ENCODE measurements at regions not wholly inside any gene's neighbourhood (a gene's known extent, or its start where the extent isn't known, plus 50 kb on each side); places are given as distances from the start of the nearest gene placed in this dataset.
"Not testable (repeated sequence)": the region's sequence is repeated elsewhere in the genome, so short reads cannot be mapped to it uniquely, and the experiment has no call there.

DNA sequence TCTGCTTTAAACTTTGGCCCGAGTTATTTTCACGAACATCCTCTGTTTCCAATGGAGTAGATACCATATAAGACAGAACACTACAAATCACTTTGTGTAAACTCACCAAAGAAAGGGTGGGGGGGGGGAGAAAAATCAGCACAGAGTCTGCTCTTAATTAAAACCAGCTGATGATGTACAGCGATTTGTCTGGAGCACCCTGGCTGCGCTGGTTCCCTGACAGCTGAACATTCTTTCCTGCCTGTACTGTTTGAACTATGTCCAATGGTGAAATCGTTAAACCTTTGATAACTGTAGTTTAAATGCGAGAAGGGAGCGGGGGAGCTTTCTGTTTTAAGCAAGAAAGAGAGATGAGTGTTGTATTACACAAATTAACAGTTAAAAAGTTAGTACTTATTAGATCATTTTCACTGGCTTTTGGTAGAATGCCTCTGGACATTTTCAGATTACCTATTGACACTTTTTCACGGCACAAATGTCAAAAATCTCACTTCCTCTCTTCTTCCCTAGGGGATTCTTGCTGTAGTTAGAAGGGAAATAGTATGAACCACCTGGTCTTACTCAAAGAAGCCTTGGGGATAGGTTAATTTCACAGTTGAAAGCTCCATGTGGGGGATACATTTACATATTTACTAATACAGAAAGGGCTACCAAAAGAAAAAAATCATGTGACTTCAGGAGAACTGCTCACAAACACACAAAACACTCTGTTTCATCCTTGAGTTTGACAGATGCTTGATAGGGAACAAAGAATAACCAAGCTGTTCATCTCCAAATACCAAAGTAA lies 140.2 kb upstream of the RUNX1 start:
- Histone ChIP-seq H3K4me1 (peaks cover 10% of the 10 kb centered on the region), H3K36me3 (no peaks in the 10 kb centered on the region), H3K27me3 (no peaks in the 10 kb centered on the region), H3K9me3 (no peaks in the 10 kb centered on the region), H3K27ac (no peak overlapping the region), H3K4me3 (no peak overlapping the region)
- WGBS, result 31% methylated on average over 8 of the region's 8 CpGs
- no peak for TF ChIP-seq POLR2AphosphoS5 (IDR thresholded peaks at IDR 0.05)
- DNase-seq (ENCODE audit: low spot score in 2 of 2), result no peak

DNA sequence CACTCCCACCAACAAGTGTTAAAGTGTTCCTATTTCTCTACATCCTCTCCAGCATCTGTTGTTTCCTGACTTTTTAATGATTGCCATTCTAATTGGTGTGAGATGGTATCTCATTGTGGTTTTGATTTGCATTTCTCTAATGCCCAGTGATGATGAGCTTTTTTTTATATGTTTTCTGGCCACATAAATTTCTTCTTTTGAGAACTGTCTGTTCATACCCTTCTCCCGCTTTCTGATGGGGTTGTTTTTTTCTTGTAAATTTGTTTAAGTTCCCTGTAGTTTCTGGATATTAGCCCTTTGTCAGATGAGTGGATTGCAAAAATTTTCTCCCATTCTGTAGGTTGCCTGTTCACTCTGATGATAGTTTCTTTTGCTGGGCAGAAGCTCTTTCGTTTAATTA lies 134.3 kb upstream of the RUNX1 start:
- H3K27ac ChIP-seq; H3K36me3 ChIP-seq; H3K9me3 ChIP-seq; H3K4me3 ChIP-seq; DNase-seq (ENCODE audit: low spot score in 2 of 2); H3K27me3 ChIP-seq; H3K4me1 ChIP-seq: not testable (repeated sequence)
- WGBS, result 87% methylated on average over 2 of the region's 2 CpGs

DNA sequence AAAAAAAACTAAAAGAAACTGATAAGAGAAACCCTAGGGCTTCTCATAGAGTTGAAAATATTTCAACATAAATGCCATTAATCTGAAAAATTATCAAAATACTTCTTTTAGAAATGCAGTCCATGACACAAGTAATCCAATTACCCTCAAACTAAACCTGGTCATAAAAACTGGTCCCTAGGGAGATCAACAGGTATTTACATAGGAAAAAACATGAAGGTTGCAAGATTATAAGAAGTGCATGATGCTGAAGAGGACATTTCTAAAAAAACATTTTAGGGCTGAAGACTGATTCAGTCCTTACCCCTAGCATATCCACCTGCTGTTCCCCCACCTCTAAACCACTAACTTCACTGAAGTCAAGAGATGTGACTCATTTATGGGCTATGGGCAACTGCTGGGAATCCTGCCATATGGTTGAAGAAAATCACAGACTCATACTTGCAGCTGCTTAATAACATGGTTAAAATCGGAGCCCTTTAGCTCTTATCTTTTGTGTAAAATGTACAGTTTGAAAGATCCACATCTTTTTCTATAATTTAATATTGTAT lies 131.0 kb upstream of the RUNX1 start:
- DNase-seq (ENCODE audit: low spot score in 2 of 2), result no peak
- no peak overlapping the region for H3K27ac ChIP-seq
- H3K4me3 ChIP-seq, result no peak overlapping the region
- TF ChIP-seq EP300 (IDR thresholded peaks at IDR 0.05) (no peak), POLR2AphosphoS5 (IDR thresholded peaks at IDR 0.05) (no peak), POLR2A (IDR thresholded peaks at IDR 0.05) (no peak)
- TF ChIP-seq, protein P1, sequence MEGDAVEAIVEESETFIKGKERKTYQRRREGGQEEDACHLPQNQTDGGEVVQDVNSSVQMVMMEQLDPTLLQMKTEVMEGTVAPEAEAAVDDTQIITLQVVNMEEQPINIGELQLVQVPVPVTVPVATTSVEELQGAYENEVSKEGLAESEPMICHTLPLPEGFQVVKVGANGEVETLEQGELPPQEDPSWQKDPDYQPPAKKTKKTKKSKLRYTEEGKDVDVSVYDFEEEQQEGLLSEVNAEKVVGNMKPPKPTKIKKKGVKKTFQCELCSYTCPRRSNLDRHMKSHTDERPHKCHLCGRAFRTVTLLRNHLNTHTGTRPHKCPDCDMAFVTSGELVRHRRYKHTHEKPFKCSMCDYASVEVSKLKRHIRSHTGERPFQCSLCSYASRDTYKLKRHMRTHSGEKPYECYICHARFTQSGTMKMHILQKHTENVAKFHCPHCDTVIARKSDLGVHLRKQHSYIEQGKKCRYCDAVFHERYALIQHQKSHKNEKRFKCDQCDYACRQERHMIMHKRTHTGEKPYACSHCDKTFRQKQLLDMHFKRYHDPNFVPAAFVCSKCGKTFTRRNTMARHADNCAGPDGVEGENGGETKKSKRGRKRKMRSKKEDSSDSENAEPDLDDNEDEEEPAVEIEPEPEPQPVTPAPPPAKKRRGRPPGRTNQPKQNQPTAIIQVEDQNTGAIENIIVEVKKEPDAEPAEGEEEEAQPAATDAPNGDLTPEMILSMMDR (IDR thresholded peaks at IDR 0.05), result no peak
- H3K27me3 ChIP-seq, result no peaks in the 10 kb centered on the region
- H3K4me1 ChIP-seq, result no peaks in the 10 kb centered on the region
- no peaks in the 10 kb centered on the region for H3K9me3 ChIP-seq
- H3K36me3 ChIP-seq, result no peaks in the 10 kb centered on the region
- 69% methylated on average over 1 of the region's 1 CpG for whole genome bisulfite sequencing

DNA sequence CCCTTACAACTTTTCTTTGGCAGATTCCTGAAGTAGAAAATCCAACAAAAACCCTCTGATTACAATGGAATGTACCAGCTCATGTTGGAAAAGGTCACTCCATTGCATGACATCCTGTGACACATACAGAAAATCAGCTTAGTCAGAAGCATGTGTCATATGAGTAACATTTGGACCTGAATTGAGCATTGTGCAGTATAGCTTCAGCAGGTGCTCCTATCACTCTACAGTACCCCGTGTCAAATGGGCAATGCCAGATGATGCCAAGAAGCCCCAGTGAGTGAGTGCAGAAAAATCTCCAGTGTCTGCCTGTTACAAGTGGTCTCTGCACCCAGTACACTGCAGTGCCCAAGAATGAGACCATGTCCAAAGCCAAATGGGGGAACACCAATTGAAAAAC lies 129.7 kb upstream of the RUNX1 start:
- no peak for DNase-seq (ENCODE audit: low spot score in 2 of 2)
- Histone ChIP-seq H3K4me3 (no peak overlapping the region), H3K27me3 (no peaks in the 10 kb centered on the region), H3K9me3 (no peaks in the 10 kb centered on the region), H3K4me1 (no peaks in the 10 kb centered on the region), H3K36me3 (no peaks in the 10 kb centered on the region), H3K27ac (no peak overlapping the region)
- whole genome bisulfite sequencing, result 90% methylated on average over 1 of the region's 1 CpG
- TF ChIP-seq POLR2AphosphoS5 (IDR thresholded peaks at IDR 0.05) (no peak), EP300 (IDR thresholded peaks at IDR 0.05) (no peak), POLR2A (IDR thresholded peaks at IDR 0.05) (no peak)
- TF ChIP-seq, protein P1 (IDR thresholded peaks at IDR 0.05), result no peak

DNA sequence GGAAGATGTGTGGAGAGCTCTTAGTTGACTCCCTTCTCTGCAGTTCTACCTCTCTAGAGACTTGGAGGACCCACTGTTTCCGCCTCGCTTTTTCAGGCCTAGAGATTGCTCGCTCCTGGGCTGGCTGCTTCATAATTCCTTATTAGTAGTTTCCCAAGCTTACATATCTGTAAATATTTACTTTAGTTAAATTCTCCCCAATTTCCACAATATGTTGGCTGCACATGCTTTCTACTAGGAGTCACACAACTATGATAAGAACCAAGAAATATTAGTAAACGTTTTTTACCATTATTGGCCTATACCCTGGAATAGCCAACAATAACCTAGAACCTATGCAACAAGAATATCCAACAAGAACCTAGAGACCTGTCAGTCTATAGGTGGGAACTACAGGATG lies 129.0 kb upstream of the RUNX1 start:
- Histone ChIP-seq H3K27ac (no peak overlapping the region), H3K4me3 (no peak overlapping the region), H3K4me1 (no peaks in the 10 kb centered on the region), H3K36me3 (no peaks in the 10 kb centered on the region), H3K27me3 (no peaks in the 10 kb centered on the region), H3K9me3 (no peaks in the 10 kb centered on the region)
- no peak for DNase-seq (ENCODE audit: low spot score in 2 of 2)
- WGBS, result 94% methylated on average over 4 of the region's 4 CpGs
- TF ChIP-seq EP300 (IDR thresholded peaks at IDR 0.05), result no peak

DNA sequence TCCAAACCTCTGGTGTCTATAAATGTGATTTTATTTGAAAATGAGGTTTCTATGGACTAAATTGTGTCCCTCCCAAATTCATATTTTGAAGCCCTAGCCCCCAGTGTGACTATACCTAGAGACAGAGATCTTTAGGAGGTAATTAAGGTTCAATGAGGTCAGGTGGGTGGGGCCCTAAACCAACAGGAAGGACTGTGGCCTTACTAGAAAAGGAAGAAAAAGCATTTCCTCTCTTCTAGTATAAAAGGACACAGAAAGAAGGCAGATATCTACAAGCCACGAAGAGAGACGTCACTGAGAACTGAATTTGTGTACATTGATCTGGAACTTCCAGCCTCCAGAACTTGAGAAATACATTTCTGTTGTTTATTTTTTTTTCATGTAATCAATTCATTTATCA lies 123.1 kb upstream of the RUNX1 start:
- Histone ChIP-seq H3K9me3 (no peaks in the 10 kb centered on the region), H3K4me3 (no peak overlapping the region), H3K27me3 (no peaks in the 10 kb centered on the region), H3K4me1 (peaks cover 10% of the 10 kb centered on the region), H3K36me3 (no peaks in the 10 kb centered on the region), H3K27ac (no peak overlapping the region)
- no peak for DNase-seq (ENCODE audit: low spot score in 2 of 2)
- 74% methylated on average over 2 of the region's 2 CpGs for WGBS
- TF ChIP-seq, protein P1 (IDR thresholded peaks at IDR 0.05), result no peak
- no peak for TF ChIP-seq POLR2AphosphoS5 (IDR thresholded peaks at IDR 0.05)
- TF ChIP-seq EP300 (IDR thresholded peaks at IDR 0.05), result no peak
- TF ChIP-seq POLR2A (IDR thresholded peaks at IDR 0.05), result no peak

DNA sequence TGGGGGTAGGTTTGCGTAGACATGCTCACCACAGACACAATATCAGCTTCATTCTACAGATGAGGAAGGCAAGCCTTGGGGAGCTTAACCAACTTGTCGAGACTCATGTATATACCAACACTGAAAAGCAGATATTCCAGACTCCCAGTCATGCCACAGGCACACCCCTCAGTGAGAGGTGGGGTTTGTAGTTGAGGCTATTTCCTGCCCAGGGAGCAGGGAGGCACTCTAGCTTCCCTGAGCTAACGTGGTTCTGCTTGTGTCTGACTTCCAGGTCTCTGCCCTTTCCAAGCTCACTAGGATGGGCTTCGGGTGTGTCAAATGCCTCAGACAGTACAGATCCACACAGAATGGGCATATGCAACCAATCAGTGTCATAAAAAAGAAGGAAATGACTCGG lies 122.3 kb upstream of the RUNX1 start:
- TF ChIP-seq EP300 (IDR thresholded peaks at IDR 0.05) (no peak), POLR2A (IDR thresholded peaks at IDR 0.05) (no peak), POLR2AphosphoS5 (IDR thresholded peaks at IDR 0.05) (no peak)
- TF ChIP-seq, protein P1 (IDR thresholded peaks at IDR 0.05), result no peak
- no peak for DNase-seq (ENCODE audit: low spot score in 2 of 2)
- no peak overlapping the region for H3K4me3 ChIP-seq
- 78% methylated on average over 4 of the region's 5 CpGs for WGBS
- no peaks in the 10 kb centered on the region for H3K27me3 ChIP-seq
- H3K27ac ChIP-seq, result no peak overlapping the region
- no peaks in the 10 kb centered on the region for H3K9me3 ChIP-seq
- peaks cover 10% of the 10 kb centered on the region for H3K4me1 ChIP-seq
- no peaks in the 10 kb centered on the region for H3K36me3 ChIP-seq

Data from suprapubic skin (tissue), 4 donors.